Right cardiac atrium (tissue), 5 donors: ENCODE measurements at regions not wholly inside any gene's neighbourhood (a gene's known extent, or its start where the extent isn't known, plus 50 kb on each side); places are given as distances from the start of the nearest gene placed in this dataset.

Experiments
- ATAC-seq, 2 donors: fragments of 200-7000 bp; cut with Tn5 transposase; one replicate each; pipeline versions ENCODE4 v1.8.0 to v1.9.1; 2020; ENCODE audit warnings: moderate library complexity in 2 of 2, mild to moderate bottlenecking in 1 of 2
- DNase-seq, 3 donors: peaks; one replicate each; pipeline ENCODE4 v3.0.0-alpha.2; 2020
- H3K27ac ChIP-seq: one replicate; pipeline ENCODE4 v1.5.1; 2013; ENCODE audit warnings: mild to moderate bottlenecking, low read length, control low read depth, moderate library complexity
- H3K27me3 ChIP-seq: one replicate; pipeline ENCODE4 v1.6.1; 2013; ENCODE audit not compliant: control insufficient read depth, insufficient read depth
- H3K4me1 ChIP-seq: one replicate; pipeline ENCODE4 v1.6.1; 2013; ENCODE audit warnings: low read length; ENCODE audit not compliant: control insufficient read depth, insufficient read depth
- H3K4me3 ChIP-seq: one replicate; pipeline ENCODE4 v1.5.1; 2013; ENCODE audit warnings: low read length, control low read depth
- H3K9me3 ChIP-seq: one replicate; pipeline ENCODE4 v1.6.1; 2013; ENCODE audit warnings: low read length; ENCODE audit not compliant: control insufficient read depth
- WGBS: extraction: QIAGEN DNeasy Blood & Tissue Kit; methylation state at CpG from one replicate; pipeline ENCODE4 v1.1.7; 2013; 5-methylcytosine and 5-hydroxymethylcytosine counted together
- intact Hi-C, 4 donors: fragments of 100-400 bp; cut with DNase I; formaldehyde crosslinking; loops; one replicate each; pipeline versions ENCODE4 v1.11.0 to v1.14.0; 2022 to 2023
- donor health status: healthy with polysubstance abuse.
- donor health status: DM: no; HTN: yes; CAD: no.
- donor health status: DM: no; HTN: no; CAD: no.
- donor health status: DM: no; HTN: yes; CAD: no; lungs with severe emphysema.
- donor health status: DM: yes; HTN: yes; CAD: no.

GRCh38 chr7:142422621-142423020 lies 164.8 kb upstream of the PRSS58 start:
- DNase-seq (no peak), ATAC-seq (no peak)
- Histone ChIP-seq H3K4me1 (no peaks in the 10 kb centered on the region), H3K9me3 (no peaks in the 10 kb centered on the region), H3K27me3 (no peaks in the 10 kb centered on the region), H3K27ac (no peak overlapping the region), H3K4me3 (no peak overlapping the region)
- 71% methylated on average over 4 of the region's 4 CpGs for WGBS
- intact Hi-C loops, result no loop called here

GRCh38 chr7:142420554-142421362 lies 162.9 kb upstream of the PRSS58 start:
- DNase-seq (no peak), ATAC-seq (peak in 1 of 2 donors; percentile 16)
- intact Hi-C loops, result no loop called here
- H3K27ac ChIP-seq, result no peak overlapping the region
- no peaks in the 10 kb centered on the region for H3K9me3 ChIP-seq
- no peak overlapping the region for H3K4me3 ChIP-seq
- 52% methylated on average over 5 of the region's 5 CpGs for WGBS
- H3K4me1 ChIP-seq, result no peaks in the 10 kb centered on the region
- H3K27me3 ChIP-seq, result no peaks in the 10 kb centered on the region

- intact Hi-C loops, result no loop called here
- H3K27ac ChIP-seq, result no peak overlapping the region
- DNase-seq (no peak), ATAC-seq (no peak)
- WGBS, result 69% methylated on average over 4 of the region's 4 CpGs
- H3K27me3 ChIP-seq, result no peaks in the 10 kb centered on the region
- H3K4me3 ChIP-seq, result no peak overlapping the region
- no peaks in the 10 kb centered on the region for H3K9me3 ChIP-seq
- H3K4me1 ChIP-seq, result no peaks in the 10 kb centered on the region
Measured at GRCh38 chr7:142418326-142418725, 160.5 kb upstream of the PRSS58 start.

GRCh38 chr7:142414915-142415314 lies 157.1 kb upstream of the PRSS58 start:
- Histone ChIP-seq H3K27ac (no peak overlapping the region), H3K27me3 (no peaks in the 10 kb centered on the region), H3K9me3 (no peaks in the 10 kb centered on the region), H3K4me3 (no peak overlapping the region), H3K4me1 (no peaks in the 10 kb centered on the region)
- intact Hi-C loops, result no loop called here
- no peak for DNase-seq
- WGBS, result 84% methylated on average over 4 of the region's 4 CpGs
- no peak for ATAC-seq

GRCh38 chr7:142414135-142414534 lies 156.3 kb upstream of the PRSS58 start:
- intact Hi-C loops, result no loop called here
- H3K4me3 ChIP-seq, result no peak overlapping the region
- H3K4me1 ChIP-seq, result no peaks in the 10 kb centered on the region
- WGBS, result 81% methylated on average over 3 of the region's 3 CpGs
- DNase-seq (no peak), ATAC-seq (no peak)
- H3K9me3 ChIP-seq, result no peaks in the 10 kb centered on the region
- no peak overlapping the region for H3K27ac ChIP-seq
- H3K27me3 ChIP-seq, result no peaks in the 10 kb centered on the region

- intact Hi-C loops, result no loop called here
- Histone ChIP-seq H3K27me3 (no peaks in the 10 kb centered on the region), H3K4me1 (no peaks in the 10 kb centered on the region), H3K27ac (no peak overlapping the region), H3K9me3 (no peaks in the 10 kb centered on the region), H3K4me3 (no peak overlapping the region)
- no peak for DNase-seq
- WGBS, result 86% methylated on average over 4 of the region's 4 CpGs
- no peak for ATAC-seq
Measured at GRCh38 chr7:142413280-142414000, 155.6 kb upstream of the PRSS58 start.

GRCh38 chr7:142412551-142413193 lies 154.8 kb upstream of the PRSS58 start:
- WGBS, result 82% methylated on average over 2 of the region's 2 CpGs
- Histone ChIP-seq H3K27ac (no peak overlapping the region), H3K9me3 (no peaks in the 10 kb centered on the region), H3K4me3 (no peak overlapping the region), H3K27me3 (no peaks in the 10 kb centered on the region), H3K4me1 (no peaks in the 10 kb centered on the region)
- intact Hi-C loops, result no loop called here
- DNase-seq (no peak), ATAC-seq (no peak)

GRCh38 chr7:142409471-142409870 lies 151.6 kb upstream of the PRSS58 start:
- no peak for DNase-seq
- Histone ChIP-seq H3K27me3 (no peaks in the 10 kb centered on the region), H3K4me1 (no peaks in the 10 kb centered on the region), H3K9me3 (no peaks in the 10 kb centered on the region), H3K4me3 (no peak overlapping the region), H3K27ac (no peak overlapping the region)
- no peak for ATAC-seq
- intact Hi-C loops, result no loop called here

- H3K9me3 ChIP-seq, result no peaks in the 10 kb centered on the region
- H3K4me1 ChIP-seq, result no peaks in the 10 kb centered on the region
- peak overlapping the region; percentile 47 for H3K4me3 ChIP-seq
- H3K27me3 ChIP-seq, result no peaks in the 10 kb centered on the region
- no peak overlapping the region for H3K27ac ChIP-seq
- ATAC-seq (no peak), DNase-seq (no peak)
- intact Hi-C loops, result no loop called here
Measured at GRCh38 chr7:142408794-142409193, 150.9 kb upstream of the PRSS58 start.

GRCh38 chr7:142407939-142408570 lies 150.2 kb upstream of the PRSS58 start:
- ATAC-seq (peak; percentile 50 to 69), DNase-seq (no peak)
- 50% methylated on average over 8 of the region's 8 CpGs for WGBS
- Histone ChIP-seq H3K4me1 (no peaks in the 10 kb centered on the region), H3K27ac (no peak overlapping the region), H3K27me3 (no peaks in the 10 kb centered on the region), H3K4me3 (peak overlapping the region; percentile 47), H3K9me3 (no peaks in the 10 kb centered on the region)
- intact Hi-C loops, result no loop called here
